Thyroid gland (tissue), 4 donors: ENCODE measurements at regions not wholly inside any gene's neighbourhood (a gene's known extent, or its start where the extent isn't known, plus 50 kb on each side); places are given as distances from the start of the nearest gene placed in this dataset.

Source experiments
- POLR2A ChIP-seq, 2 donors: fragments of 450-650 bp; IDR thresholded peaks; one replicate each; pipeline ENCODE4 v1.6.1; 2017; ENCODE audit warnings: antibody characterized with exemption in 2 of 2, mild to moderate bottlenecking in 2 of 2, moderate library complexity in 1 of 2
- TF ChIP-seq, protein P1 (sequence below), 6 experiments: fragments of 200-600 bp in 3 of 6; fragments of 450-650 bp in 3 of 6; sonication (generic) in 3 of 6; IDR thresholded peaks; one replicate each; pipeline ENCODE4 v1.5.1; 2016 to 2019; ENCODE audit warnings: antibody characterized with exemption in 6 of 6, mild to moderate bottlenecking in 2 of 6, inconsistent platforms in 1 of 6, moderate library complexity in 1 of 6

DNA sequence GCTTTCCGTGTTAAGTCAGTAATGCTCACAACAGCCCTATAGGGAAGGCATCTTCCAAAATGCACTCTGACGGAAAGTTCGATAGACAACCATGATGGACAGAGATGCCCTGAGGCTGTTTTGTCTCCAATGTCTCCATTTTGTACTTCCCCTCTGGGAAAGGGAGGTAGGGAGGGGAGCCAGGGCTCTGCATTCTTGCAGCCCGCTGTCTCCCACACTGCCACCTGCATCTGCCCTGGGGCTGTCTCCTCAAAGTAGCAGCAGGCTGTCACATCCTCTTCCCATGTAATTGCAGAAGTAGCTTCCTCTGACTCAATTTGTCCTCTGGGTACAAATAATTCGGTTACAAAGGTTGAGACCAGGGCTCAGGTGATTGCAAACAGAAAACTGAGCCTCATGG, 131.4 kb downstream of the GPAM start:
- TF ChIP-seq, protein P1, sequence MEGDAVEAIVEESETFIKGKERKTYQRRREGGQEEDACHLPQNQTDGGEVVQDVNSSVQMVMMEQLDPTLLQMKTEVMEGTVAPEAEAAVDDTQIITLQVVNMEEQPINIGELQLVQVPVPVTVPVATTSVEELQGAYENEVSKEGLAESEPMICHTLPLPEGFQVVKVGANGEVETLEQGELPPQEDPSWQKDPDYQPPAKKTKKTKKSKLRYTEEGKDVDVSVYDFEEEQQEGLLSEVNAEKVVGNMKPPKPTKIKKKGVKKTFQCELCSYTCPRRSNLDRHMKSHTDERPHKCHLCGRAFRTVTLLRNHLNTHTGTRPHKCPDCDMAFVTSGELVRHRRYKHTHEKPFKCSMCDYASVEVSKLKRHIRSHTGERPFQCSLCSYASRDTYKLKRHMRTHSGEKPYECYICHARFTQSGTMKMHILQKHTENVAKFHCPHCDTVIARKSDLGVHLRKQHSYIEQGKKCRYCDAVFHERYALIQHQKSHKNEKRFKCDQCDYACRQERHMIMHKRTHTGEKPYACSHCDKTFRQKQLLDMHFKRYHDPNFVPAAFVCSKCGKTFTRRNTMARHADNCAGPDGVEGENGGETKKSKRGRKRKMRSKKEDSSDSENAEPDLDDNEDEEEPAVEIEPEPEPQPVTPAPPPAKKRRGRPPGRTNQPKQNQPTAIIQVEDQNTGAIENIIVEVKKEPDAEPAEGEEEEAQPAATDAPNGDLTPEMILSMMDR (IDR thresholded peaks at IDR 0.05) = no peak
- no peak for TF ChIP-seq POLR2A (IDR thresholded peaks at IDR 0.05)
